HG02798 (cell line): ENCODE measurements at regions not wholly inside any gene's neighbourhood (a gene's known extent, or its start where the extent isn't known, plus 50 kb on each side); places are given as distances from the start of the nearest gene placed in this dataset.

Experiments
- ATAC-seq: cut with Tn5 transposase; IDR thresholded peaks from one replicate; pipeline ENCODE4 v1.9.1; 2021; ENCODE audit warnings: mild to moderate bottlenecking; ENCODE audit not compliant: unreplicated experiment, poor library complexity

DNA sequence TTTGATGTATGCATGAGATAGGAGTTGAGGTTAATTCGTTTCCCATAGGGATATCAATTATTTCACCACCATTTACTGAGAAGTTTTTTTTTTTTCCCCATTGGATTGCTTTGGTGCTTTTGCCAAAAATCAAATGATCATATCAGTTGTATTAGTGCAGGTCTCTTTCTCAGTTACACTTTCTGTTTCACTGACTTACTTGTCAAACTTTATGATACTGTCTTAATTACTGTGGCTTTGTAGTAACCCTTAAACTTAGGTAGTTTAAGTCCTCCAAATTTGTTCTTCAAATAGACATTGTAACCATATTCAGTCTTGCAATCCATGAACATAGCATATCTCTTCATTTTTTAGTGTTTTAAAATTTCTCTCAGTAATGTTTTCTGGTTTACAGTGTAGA is 259.9 kb upstream of the SLCO3A1 start:
- no peak for ATAC-seq

DNA sequence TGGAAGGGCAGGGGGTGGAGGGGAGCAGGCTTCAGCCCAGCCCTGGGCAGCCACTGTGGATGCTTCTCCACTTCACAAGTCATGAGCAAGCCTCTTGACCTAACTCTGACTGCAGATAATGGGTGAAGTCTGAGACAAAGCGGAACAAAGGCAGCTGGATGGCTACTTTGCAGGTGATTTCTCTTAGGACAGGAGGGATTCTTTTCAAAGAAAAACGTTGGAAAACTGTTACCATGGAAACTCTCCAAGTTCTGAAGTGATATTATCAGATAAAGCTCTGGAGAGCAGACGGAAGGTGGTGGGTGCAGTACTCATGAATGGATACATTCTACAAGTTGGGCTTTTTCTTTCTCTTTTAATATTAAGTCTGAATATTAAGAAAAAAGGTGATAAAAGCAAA is 254.2 kb upstream of the SLCO3A1 start:
- no peak for ATAC-seq

DNA sequence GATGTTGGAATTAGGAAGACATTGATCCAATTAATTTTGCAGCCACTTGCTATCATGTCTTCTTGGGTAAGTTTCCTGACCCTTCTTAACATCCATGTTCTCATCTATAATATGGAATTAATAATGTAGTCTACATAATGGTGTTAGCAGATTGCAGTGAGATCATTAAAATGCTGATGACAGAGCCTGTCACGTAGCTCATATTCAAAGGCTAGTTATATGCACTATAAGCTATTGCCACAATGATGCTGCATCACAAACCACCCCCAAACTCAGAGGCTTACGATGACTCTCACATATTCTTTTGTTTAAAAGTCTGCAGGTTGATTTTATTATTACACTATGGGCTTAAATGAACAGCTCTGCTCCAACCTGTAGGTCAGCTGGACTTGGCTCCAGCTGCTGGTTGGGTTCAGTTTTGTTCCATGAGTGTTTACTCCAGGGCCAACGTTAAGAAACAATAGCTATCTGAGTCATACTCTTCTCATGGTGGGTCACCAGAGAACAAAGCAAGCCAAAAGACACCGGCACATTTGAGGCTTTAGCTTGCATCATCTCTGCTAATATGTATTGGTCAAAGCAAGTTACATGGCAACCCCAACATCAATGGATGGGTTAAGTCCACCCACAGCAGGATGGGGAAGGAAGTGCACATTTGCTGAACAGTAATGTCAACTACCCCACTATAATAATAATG is 250.0 kb upstream of the SLCO3A1 start:
- ATAC-seq = no peak

DNA sequence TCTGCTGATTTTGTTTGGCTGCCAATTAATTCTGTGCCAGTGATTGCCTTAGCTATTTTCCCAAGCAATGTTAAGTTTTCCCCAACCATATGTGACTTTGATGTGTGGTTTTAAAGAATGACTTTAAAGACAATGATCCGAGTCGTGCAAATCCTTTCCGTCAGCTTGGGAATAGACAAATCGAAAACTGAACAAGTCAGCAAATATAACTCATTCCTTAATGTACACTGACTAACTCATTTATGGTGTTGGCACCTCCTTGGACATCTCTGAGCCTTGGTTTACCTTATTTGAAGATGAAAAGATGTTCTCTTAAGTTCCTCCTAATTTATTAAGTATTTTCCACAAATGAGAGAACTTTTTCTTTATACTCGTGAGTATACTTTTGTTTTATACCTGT is 249.4 kb upstream of the SLCO3A1 start:
- no peak for ATAC-seq

DNA sequence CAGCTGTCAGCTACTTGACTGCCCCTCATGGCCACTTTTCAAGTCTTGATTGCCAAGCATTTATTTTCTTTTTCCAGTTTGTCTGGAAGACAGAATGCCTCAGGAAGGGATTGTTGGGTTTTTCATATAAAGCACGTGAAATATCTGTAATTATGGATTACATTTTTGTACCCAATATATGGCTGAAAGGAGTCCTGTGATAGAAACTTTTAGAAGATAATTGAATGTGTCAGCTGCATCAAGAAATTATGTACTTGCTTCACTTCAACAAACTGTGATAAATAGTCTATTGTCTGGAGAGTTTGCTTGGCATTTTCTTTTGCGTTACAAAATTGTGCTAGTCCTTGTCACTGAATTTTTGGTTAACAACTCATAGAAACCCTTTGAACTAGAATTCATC is 247.9 kb upstream of the SLCO3A1 start:
- no peak for ATAC-seq

DNA sequence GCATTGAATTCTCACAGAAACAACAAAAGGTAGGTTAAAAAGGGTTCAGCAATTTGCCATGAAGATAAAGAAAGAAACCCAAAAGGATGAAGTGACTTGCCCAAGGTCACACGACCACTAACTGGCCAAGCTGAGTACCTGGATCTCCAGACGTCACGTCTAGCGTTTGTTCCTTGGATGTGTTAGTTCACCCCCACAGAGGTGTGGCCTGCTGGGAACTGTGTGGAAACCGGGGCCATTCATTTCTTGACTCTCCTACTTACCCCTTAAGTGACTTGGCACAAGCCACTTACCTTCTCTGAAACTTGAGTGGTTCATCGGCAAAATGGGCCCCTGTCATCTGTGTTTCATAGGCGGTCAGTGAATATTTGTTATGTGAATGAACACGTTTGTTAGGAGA is 244.3 kb upstream of the SLCO3A1 start:
- no peak for ATAC-seq

DNA sequence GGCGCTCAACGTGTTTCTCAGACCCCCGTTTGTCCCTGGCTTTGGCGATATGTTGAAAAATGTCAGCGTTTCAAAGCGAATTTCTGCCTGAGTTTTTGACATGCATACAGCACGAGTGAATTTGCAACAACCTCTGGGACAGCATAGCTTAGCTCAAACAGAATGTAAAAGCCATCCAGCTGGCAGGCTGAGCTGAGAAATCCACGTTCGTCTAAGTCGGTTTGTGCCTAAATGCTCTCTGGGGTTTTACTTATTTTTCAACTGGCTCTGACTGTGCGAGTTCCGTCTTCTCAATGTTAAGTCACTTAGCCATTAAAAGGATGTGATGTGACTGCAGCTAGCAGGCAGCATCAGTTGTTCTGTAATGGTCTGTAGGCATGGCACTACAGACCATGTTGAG is 243.5 kb upstream of the SLCO3A1 start:
- ATAC-seq = no peak

DNA sequence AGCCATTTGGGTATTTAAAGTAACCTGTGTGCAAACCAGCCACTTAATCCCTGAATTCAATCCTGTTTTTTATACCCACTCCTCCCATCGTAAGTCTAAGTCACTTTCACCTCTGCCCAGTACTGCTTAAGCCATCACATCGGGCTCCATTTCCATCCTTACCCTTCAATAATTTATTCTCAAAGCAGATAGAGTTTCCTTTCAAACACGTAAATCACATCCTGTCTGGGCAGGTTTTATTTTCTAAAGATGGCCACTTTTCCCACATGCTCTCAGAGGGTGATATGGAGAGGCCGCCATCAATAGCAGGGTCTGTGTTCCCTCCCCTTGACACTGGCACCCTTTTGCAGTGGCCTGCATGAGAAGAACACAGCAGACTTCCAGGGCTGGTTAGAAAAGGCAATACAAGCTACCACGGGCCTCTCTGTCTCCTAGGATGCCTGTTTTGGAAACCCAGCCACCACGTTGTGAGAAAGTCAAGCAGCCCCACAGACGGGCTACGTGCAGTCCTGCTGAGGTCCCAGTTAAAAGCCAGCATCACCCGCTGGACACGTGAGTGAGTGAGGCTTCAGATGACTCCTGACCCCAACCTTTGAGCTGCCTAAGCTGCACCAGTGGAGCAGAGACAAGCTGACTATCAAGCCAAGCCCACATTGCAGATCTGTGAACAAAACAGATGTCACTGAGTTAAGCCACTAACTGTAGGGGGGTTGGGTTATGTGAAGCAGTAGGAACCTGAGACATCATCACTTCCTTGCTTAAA is 241.8 kb upstream of the SLCO3A1 start:
- no peak for ATAC-seq

DNA sequence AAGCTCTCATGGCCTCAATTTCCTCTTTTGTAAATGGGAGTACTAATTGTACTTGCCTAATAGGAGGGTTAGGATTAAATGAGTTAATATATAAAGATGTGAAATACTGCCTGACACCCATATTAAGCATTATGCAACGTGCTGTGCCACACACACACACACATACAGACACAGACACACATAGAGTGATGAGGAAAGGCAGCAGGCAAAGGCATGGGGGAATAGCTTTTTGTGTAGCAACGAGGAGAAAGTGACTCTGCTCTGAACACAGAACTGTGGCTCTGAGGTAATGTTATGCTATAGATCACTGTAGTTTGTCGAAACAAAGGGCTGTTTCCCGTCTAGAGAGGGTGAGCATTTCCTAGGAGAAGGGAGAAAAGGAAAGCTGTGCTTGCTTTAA is 233.3 kb upstream of the SLCO3A1 start:
- no peak for ATAC-seq

DNA sequence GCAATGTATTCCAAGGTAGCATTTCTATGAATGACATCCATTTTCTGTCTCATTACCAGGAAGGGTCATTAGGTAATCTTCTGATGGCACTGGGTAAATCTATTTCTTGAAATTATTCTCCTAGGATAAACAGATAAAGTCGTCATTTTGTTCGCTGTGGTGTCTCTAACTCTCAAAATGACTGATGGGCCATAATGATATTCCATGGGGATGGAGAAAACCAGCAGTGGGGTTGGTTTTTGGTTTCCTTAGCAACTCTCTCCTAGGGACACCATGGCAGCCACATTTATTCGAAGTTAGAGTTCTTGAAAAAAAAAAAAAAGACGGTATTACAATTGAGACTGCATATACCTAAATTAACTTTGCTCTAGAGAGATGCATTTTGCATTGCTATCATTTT is 231.3 kb upstream of the SLCO3A1 start:
- no peak for ATAC-seq

DNA sequence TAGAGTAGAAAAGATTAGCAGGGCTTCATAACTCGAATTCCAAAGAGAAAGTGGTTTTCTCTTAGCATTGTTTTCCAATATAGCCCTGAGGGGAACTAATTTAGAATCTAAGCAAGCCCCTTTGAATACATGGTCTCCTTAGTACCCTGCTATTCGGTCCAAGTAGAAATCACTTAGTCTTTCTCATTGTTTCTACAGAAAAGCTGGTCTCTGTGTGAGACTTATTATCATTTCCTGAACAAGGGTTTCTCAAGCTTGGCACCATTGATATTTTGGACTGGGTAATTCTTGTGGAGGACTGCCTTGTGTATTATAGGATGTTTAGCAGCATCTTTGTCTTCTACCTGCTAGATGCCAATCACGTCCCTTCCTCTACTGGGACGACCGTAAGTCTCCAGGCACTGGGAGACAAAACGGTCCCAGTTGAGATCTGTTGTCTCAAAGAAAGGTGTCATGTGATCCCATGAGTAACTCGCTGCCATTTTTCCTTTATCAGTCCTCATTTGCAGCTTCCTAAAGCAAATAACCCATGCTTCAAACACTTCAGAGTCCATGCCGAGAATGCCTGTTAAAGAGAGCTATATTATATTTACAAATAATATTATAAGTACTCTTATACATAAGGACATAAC is 230.7 kb upstream of the SLCO3A1 start:
- ATAC-seq = no peak

DNA sequence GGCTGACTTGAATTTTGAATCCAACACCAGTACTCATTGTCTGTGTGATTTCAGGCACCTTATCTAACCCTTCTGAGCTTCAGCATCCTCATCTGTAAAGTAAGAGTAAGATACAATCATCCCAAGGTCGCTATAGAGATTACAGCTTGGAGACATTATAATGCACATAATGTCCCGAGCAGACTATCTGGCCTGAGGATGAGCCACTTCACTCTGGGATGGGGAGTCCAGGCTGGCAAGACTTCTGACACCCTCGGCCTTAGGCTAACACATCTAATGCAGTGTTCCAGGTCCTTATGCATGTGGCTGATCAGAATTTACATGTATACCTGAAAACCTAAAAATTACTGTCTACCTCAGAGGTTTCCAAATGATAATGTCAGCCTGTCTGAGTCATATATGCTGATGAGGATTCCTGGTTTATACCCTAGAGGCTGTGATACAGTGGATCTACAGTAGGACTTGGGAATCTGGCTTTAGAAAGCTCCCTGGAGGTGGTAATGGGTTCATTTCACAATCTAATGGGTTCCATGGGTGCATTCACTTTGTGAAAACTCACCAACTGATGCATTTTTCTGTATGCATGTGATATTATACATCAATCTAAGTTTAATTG is 229.0 kb upstream of the SLCO3A1 start:
- ATAC-seq = no peak

DNA sequence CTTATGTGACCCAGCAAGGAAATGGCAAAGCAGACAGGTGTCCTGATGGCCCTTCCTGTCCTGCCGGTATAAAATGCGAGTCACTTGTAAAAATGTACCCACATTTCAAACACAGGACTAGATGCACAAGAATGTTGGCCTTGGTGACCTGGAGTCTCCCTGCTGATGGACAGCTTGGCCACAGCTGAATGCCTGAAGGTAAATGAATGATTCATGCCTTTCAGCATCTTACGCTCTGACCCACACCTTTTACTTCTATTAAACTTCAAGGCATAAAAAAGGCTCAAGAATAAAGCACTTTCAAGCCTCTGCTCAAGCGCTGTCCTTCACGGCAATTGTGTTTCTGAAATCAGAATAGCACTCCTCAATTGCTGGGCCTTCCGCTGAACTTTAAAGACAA is 228.0 kb upstream of the SLCO3A1 start:
- ATAC-seq = no peak

DNA sequence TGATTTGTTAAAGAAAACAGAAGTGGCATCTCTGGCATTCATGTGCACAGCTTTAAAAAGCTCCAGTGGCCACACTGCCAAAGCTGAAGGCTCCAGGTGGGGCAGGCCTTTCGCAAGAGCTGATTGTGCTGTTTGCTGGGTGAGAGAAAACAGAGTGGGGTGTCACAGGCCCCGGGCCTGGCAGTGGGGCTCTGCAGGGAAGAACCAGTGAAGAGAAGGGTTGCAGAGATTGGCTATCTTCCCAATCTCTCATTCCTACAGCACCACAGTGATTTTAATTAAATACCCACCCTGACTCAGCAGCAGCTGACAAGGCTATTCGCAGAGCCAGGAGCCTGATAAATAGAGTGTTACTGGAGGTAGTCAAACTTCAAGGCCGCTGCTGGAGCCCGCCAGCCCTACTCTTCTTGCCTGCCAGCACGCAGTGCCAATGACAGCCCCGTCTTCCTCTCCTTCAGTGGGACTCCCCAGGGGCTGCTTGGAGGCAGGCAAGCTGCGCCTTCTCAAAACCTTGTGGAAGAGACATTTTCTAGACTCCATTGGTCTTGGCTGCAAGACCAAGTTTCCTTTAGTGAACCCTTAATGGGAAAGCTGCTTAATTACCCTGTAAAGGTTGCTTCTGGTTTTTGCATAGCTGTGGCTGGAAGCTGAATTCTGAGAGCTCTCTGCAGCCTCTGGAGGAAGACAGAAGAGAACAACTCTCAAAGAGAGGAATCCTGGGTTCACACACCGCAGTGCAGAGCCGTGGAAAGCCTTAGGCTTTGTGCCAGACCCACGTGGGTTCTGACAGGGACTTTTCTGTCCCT is 225.8 kb upstream of the SLCO3A1 start:
- ATAC-seq = no peak

DNA sequence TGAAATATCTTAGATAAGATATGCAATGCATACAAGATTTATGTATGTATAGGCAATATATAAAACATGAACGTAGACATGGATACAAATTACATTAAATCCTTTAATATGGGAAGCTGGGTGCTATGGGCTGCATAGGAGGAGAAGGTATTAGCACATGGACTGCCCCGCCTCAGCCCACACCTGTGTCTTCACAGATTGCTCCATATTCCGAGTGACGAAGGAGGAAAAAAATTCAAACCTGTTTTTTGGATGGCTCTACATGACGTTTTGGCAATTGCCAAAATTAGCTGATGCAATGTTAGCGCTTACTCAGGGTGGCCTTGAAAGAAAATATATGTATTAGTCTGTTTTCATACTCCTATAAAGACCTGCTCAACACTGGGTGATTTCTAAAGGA is 223.4 kb upstream of the SLCO3A1 start:
- ATAC-seq = no peak

DNA sequence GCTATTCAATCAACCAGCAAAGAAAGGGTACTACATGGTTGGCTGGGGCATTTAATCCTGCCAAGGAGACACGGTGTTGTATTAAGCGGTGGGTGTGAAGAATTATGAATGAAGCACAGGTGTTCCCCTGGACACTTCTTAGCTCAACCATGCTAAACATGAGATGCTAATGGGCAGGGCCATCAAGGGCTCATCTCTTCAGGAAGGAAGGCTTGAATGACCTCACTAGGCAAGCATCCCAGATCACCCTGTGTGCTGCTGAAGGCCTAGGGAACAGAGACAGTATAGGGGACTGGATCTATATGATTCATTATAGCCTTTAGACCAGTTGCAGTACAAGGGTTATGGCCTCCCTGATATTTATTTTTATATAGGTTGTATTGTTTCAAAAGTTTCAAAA is 221.3 kb upstream of the SLCO3A1 start:
- no peak for ATAC-seq

DNA sequence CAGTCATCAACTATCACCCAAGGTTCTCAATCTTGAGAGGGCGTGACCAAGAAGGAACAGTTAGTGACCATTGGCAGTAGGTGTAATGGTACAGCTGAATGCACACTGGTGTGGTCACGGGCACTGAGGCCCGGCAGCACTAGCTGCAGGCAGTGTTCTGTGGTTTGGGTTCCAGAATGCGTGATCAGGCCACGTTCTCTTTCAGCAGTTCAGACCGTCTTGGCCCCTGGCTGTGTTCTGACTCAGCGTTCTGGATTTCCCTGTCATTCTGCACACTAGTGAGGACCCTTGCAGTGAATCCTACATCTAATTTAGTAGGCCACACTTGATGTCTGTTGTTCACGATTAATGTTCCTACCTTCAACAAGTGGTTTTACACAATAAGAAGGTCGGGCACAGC is 220.5 kb upstream of the SLCO3A1 start:
- no peak for ATAC-seq

DNA sequence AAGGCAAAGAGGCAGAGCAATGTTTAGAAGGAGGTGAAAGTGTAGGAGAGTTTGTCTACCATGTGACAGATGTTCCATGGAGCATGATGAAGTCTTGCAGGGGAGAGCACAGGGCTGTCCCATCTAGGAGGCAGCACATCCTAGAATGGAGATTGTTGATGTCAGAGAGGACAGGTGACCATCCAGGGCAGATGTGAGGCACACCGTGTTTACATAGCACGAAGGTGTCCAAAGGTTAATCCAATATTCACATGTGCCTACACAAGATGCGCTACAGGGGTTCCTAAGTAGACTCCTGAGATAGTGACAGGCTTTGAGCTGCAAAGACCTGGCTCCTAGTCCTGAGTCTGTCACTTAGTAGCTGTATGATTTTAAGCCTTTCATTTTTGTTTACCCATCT is 219.3 kb upstream of the SLCO3A1 start:
- ATAC-seq = no peak

DNA sequence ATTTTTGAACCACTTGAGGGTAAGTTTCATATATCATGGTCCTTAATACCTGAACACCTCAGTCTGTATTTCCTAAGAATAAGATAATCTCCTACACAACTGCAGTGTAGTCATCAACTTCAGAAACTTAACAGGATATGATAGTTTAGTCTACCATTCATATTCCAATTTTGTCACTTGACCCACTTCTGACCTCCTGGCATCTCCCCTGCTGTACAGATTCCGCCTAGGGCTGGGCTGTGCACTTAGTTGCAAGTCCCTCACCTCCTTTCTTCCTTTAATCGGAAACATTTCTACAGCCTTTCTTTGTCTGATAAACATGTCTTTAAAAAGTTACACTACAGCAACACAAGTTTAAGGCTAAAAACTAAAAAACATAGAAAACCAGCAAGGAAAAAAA is 218.4 kb upstream of the SLCO3A1 start:
- ATAC-seq = no peak

DNA sequence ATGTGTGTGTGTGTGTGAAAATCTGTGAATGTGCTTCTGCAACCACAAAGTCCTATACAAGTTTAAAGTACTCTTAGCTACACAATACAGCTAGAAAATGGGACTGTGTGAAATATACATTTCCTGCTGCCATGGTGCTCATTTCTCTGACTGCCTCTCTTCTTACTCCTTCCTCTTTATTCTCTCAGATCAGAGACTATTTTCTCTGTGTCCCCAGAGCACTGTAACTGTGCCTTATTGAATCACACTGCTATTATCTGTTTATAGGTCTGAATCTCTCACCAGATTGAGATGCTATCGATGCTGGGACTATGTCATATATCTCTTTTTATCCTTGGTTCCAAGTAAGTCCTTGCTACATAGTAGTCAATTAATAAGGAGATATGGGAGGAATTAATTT is 217.9 kb upstream of the SLCO3A1 start:
- no peak for ATAC-seq
